ENCODE measurements at regions not wholly inside any gene's neighbourhood (a gene's known extent, or its start where the extent isn't known, plus 50 kb on each side); places are given as distances from the start of the nearest gene placed in this dataset.

- H3K4me1 Mint-ChIP-seq (ENCODE audit: insufficient read depth, unreplicated experiment) = peaks cover 7% of the 10 kb centered on the region
- no peak for DNase-seq (ENCODE audit: unreplicated experiment)
- no peaks in the 10 kb centered on the region for H3K27me3 Mint-ChIP-seq (ENCODE audit: insufficient read depth, unreplicated experiment)
- H3K9me3 Mint-ChIP-seq (ENCODE audit: unreplicated experiment) = no peaks in the 10 kb centered on the region
- H3K4me3 Mint-ChIP-seq (ENCODE audit: unreplicated experiment) = no peak overlapping the region
- BruUV-seq (replicated peaks) = no TSS peak
- CTCF ChIA-PET = no interaction called here
- H3K27ac Mint-ChIP-seq (ENCODE audit: low read depth, unreplicated experiment) = no peak overlapping the region
- H3K36me3 Mint-ChIP-seq (ENCODE audit: insufficient read depth, unreplicated experiment) = no peaks in the 10 kb centered on the region
- POLR2A ChIA-PET = interaction anchor here (0.6 kb wide), 1 partner anchor 24 kb away, joined by 3 read pairs; no protein-coding TSS in a partner anchor
- TF ChIP-seq CTCF (IDR thresholded peaks at IDR 0.05; ENCODE audit: unreplicated experiment) = no peak
- intact Hi-C loops (cut with micrococcal nuclease) = no loop called here
These were observed 312.8 kb downstream of the TLE4 start for GRCh38 chr9:79884546-79884945.

- ChIA-PET CTCF (no interaction called here), POLR2A (interaction anchor here (0.5 kb wide), 1 partner anchor 182 kb away, joined by 3 read pairs; no protein-coding TSS in a partner anchor)
- Mint-ChIP-seq H3K9me3 (ENCODE audit: unreplicated experiment) (no peaks in the 10 kb centered on the region), H3K36me3 (ENCODE audit: insufficient read depth, unreplicated experiment) (no peaks in the 10 kb centered on the region), H3K27me3 (ENCODE audit: insufficient read depth, unreplicated experiment) (no peaks in the 10 kb centered on the region), H3K27ac (ENCODE audit: low read depth, unreplicated experiment) (no peak overlapping the region), H3K4me3 (ENCODE audit: unreplicated experiment) (no peak overlapping the region), H3K4me1 (ENCODE audit: insufficient read depth, unreplicated experiment) (peaks cover 7% of the 10 kb centered on the region)
- BruUV-seq (replicated peaks) = no TSS peak
- DNase-seq (ENCODE audit: unreplicated experiment) = no peak
- intact Hi-C loops (cut with micrococcal nuclease) = no loop called here
- TF ChIP-seq CTCF (IDR thresholded peaks at IDR 0.05; ENCODE audit: unreplicated experiment) = no peak
These were observed 311.4 kb downstream of the TLE4 start for GRCh38 chr9:79883073-79883645.

- ChIA-PET CTCF (interaction anchor here (0.6 kb wide), 2 partner anchors 54 to 725 kb away, joined by 3 read pairs; no protein-coding TSS in a partner anchor), POLR2A (no interaction called here)
- no peak for TF ChIP-seq CTCF (IDR thresholded peaks at IDR 0.05; ENCODE audit: unreplicated experiment)
- Mint-ChIP-seq H3K4me3 (ENCODE audit: unreplicated experiment) (no peak overlapping the region), H3K27me3 (ENCODE audit: insufficient read depth, unreplicated experiment) (no peaks in the 10 kb centered on the region), H3K36me3 (ENCODE audit: insufficient read depth, unreplicated experiment) (no peaks in the 10 kb centered on the region), H3K27ac (ENCODE audit: low read depth, unreplicated experiment) (no peak overlapping the region), H3K9me3 (ENCODE audit: unreplicated experiment) (no peaks in the 10 kb centered on the region), H3K4me1 (ENCODE audit: insufficient read depth, unreplicated experiment) (no peaks in the 10 kb centered on the region)
- intact Hi-C loops (cut with micrococcal nuclease) = no loop called here
- no TSS peak for BruUV-seq (replicated peaks)
- DNase-seq (ENCODE audit: unreplicated experiment) = no peak
These were observed 308.9 kb downstream of the TLE4 start for GRCh38 chr9:79880626-79881025.

GRCh38 chr9:79877943-79878602 lies 306.3 kb downstream of the TLE4 start:
- no peak overlapping the region for H3K27ac Mint-ChIP-seq (ENCODE audit: low read depth, unreplicated experiment)
- DNase-seq (ENCODE audit: unreplicated experiment) = no peak
- H3K9me3 Mint-ChIP-seq (ENCODE audit: unreplicated experiment) = no peaks in the 10 kb centered on the region
- intact Hi-C loops (cut with micrococcal nuclease) = no loop called here
- H3K27me3 Mint-ChIP-seq (ENCODE audit: insufficient read depth, unreplicated experiment) = no peaks in the 10 kb centered on the region
- POLR2A ChIA-PET = no interaction called here
- CTCF ChIA-PET = no interaction called here
- BruUV-seq (replicated peaks) = no TSS peak
- no peaks in the 10 kb centered on the region for H3K36me3 Mint-ChIP-seq (ENCODE audit: insufficient read depth, unreplicated experiment)
- no peaks in the 10 kb centered on the region for H3K4me1 Mint-ChIP-seq (ENCODE audit: insufficient read depth, unreplicated experiment)
- TF ChIP-seq CTCF (IDR thresholded peaks at IDR 0.05; ENCODE audit: unreplicated experiment) = no peak
- H3K4me3 Mint-ChIP-seq (ENCODE audit: unreplicated experiment) = no peak overlapping the region

All from MCF 10A (cell line).